Testis (tissue), 2 donors: ENCODE measurements at regions not wholly inside any gene's neighbourhood (a gene's known extent, or its start where the extent isn't known, plus 50 kb on each side); places are given as distances from the start of the nearest gene placed in this dataset.

Experiments used
- DNase-seq: peaks from one replicate; pipeline ENCODE4 v3.0.0-alpha.2; 2019
- H3K27ac ChIP-seq, 2 donors: fragments of 200-600 bp; sonication (generic); one replicate each; pipeline ENCODE4 v1.5.1; 2019
- H3K27me3 ChIP-seq: fragments of 200-600 bp; sonication (generic); one replicate; pipeline ENCODE4 v1.5.1; 2019
- H3K36me3 ChIP-seq: fragments of 200-600 bp; sonication (generic); one replicate; pipeline ENCODE4 v1.5.1; 2017; ENCODE audit warnings: low read depth; ENCODE audit errors: missing control alignments
- H3K4me1 ChIP-seq: fragments of 200-600 bp; sonication (generic); one replicate; pipeline ENCODE4 v1.5.1; 2019
- H3K4me3 ChIP-seq, 2 donors: fragments of 200-600 bp; sonication (generic); one replicate each; pipeline ENCODE4 v1.5.1; 2017 to 2019
- H3K9me3 ChIP-seq: fragments of 200-600 bp; sonication (generic); one replicate; pipeline ENCODE4 v1.5.1; 2017
- POLR2A ChIP-seq: fragments of 450-650 bp; IDR thresholded peaks from one replicate; pipeline ENCODE4 v1.6.1; 2017; ENCODE audit warnings: antibody characterized with exemption, mild to moderate bottlenecking, moderate library complexity
- WGBS, 2 donors: methylation state at CpG; one replicate each; pipeline ENCODE4 v1.1.5; 2018; 5-methylcytosine and 5-hydroxymethylcytosine counted together
- intact Hi-C: fragments of 100-400 bp; cut with DNase I; formaldehyde crosslinking; loops from one replicate; pipeline ENCODE4 v1.15.1; 2023; ENCODE audit warnings: low total_unique reads
- TF ChIP-seq, protein P1 (sequence below), 3 experiments: fragments of 450-650 bp in 2 of 3; fragments of 200-600 bp in 1 of 3; sonication (generic) in 1 of 3; IDR thresholded peaks; one replicate each; pipeline ENCODE4 v1.5.1; 2016 to 2019; ENCODE audit warnings: antibody characterized with exemption in 3 of 3, mild to moderate bottlenecking in 2 of 3, moderate library complexity in 1 of 3

DNA sequence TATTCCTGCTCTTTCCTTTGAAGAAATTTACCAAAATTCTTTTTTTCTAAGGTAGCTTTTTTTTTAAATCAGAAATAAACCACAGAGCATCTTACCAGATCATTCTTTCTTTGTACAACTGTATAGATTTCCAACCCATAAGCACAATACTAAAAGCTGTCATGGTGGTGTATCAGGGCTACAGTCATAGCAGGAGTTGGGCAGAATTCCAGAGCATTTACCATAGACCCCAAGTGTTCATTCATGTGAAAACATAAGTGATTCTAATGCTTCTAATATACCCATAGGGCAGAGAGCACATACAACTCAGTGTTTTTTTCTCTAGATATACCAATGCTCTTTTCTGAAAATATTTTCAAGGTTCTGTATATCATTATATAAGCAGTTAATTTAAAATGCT, 392.5 kb downstream of the FRK start:
- Histone ChIP-seq H3K4me1 (no peaks in the 10 kb centered on the region), H3K27me3 (no peaks in the 10 kb centered on the region), H3K36me3 (no peaks in the 10 kb centered on the region), H3K9me3 (no peaks in the 10 kb centered on the region), H3K4me3 (no peak overlapping the region), H3K27ac (no peak overlapping the region)
- intact Hi-C loops, result no loop called here
- TF ChIP-seq, protein P1, sequence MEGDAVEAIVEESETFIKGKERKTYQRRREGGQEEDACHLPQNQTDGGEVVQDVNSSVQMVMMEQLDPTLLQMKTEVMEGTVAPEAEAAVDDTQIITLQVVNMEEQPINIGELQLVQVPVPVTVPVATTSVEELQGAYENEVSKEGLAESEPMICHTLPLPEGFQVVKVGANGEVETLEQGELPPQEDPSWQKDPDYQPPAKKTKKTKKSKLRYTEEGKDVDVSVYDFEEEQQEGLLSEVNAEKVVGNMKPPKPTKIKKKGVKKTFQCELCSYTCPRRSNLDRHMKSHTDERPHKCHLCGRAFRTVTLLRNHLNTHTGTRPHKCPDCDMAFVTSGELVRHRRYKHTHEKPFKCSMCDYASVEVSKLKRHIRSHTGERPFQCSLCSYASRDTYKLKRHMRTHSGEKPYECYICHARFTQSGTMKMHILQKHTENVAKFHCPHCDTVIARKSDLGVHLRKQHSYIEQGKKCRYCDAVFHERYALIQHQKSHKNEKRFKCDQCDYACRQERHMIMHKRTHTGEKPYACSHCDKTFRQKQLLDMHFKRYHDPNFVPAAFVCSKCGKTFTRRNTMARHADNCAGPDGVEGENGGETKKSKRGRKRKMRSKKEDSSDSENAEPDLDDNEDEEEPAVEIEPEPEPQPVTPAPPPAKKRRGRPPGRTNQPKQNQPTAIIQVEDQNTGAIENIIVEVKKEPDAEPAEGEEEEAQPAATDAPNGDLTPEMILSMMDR (IDR thresholded peaks at IDR 0.05), result no peak
- TF ChIP-seq POLR2A, result no peak
- DNase-seq, result no peak

DNA sequence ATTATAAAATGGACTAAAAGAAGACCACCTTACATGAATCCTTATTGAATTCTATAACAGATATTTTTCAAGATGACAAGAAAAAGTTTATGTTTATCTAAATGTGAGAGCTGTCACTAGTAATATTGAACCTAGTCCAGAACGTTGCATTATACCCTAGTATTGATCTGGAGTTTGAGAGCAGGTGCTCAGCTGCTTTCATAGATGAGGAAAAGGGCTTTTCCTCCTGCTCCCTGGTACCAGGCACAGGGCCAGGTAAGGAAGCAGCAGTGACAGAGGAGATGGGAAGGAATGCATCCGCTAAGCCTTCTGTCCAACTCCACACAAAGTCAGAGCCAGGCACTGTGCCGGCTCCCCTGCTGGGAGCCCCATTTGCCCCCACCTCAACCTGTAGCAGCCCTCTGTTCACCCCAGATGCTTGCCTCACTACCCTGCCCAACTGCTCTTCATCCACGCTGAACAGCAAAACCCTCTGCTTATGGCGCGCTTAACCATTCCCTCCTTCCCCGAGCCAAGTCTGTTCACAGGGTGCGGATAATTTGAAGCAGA, 393.1 kb downstream of the FRK start:
- Histone ChIP-seq H3K36me3 (no peaks in the 10 kb centered on the region), H3K4me1 (no peaks in the 10 kb centered on the region), H3K27ac (no peak overlapping the region), H3K9me3 (no peaks in the 10 kb centered on the region), H3K4me3 (no peak overlapping the region), H3K27me3 (no peaks in the 10 kb centered on the region)
- no peak for DNase-seq
- 84 to 93% methylated on average over 8 of the region's 8 CpGs for WGBS, 2 donors
- intact Hi-C loops, result no loop called here
- TF ChIP-seq, protein P1 (IDR thresholded peaks at IDR 0.05), result no peak
- no peak for TF ChIP-seq POLR2A

DNA sequence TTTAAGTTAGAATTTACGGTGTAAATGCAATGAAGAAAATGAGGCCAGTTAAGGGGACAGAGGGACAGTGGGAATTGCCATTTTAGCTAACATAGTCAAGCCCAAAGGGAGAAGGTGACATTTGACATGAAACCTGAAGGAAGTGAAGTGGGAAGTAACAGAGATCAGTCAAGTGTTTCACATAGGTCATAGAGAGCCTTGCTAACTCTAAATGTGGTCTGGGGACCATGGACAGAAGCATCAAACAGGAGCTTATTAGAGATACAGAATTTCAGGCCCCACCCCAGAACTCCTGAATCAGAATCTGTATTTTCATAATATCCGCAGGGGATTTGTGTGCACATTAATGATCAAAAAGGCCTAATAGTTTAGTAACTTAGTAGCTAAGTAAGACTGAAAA, 393.7 kb downstream of the FRK start:
- H3K36me3 ChIP-seq, result no peaks in the 10 kb centered on the region
- H3K4me1 ChIP-seq, result no peaks in the 10 kb centered on the region
- TF ChIP-seq, protein P1 (IDR thresholded peaks at IDR 0.05), result no peak
- TF ChIP-seq POLR2A, result no peak
- no peak for DNase-seq
- intact Hi-C loops, result no loop called here
- H3K4me3 ChIP-seq, result no peak overlapping the region
- H3K27me3 ChIP-seq, result no peaks in the 10 kb centered on the region
- WGBS, 2 donors, result 85 to 95% methylated on average over 2 of the region's 2 CpGs
- H3K9me3 ChIP-seq, result no peaks in the 10 kb centered on the region
- H3K27ac ChIP-seq, result no peak overlapping the region

DNA sequence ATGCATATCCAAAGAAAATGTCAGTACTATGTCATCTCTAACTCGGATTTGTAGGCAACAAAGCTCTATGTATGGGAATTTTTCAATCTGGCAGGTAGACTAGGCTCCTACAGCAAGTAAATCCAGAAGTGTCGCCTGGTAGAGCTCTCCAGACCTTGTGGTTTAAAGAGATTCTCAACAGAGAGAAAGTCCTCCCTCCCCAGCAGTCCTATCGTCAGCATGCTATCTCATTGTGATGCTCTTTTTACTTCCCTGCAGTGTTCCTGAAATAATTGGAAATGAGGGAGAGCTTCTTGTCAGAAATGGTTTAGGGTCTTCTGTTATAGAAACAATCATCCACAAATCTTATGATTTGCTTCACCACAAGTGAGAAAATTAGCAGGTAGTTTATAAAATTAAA, 395.4 kb downstream of the FRK start:
- Histone ChIP-seq H3K4me3 (no peak overlapping the region), H3K27me3 (no peaks in the 10 kb centered on the region), H3K9me3 (no peaks in the 10 kb centered on the region), H3K36me3 (no peaks in the 10 kb centered on the region), H3K4me1 (no peaks in the 10 kb centered on the region), H3K27ac (no peak overlapping the region)
- 69 to 74% methylated on average over 3 of the region's 3 CpGs for WGBS, 2 donors
- intact Hi-C loops, result no loop called here
- TF ChIP-seq, protein P1 (IDR thresholded peaks at IDR 0.05), result no peak
- DNase-seq, result no peak

DNA sequence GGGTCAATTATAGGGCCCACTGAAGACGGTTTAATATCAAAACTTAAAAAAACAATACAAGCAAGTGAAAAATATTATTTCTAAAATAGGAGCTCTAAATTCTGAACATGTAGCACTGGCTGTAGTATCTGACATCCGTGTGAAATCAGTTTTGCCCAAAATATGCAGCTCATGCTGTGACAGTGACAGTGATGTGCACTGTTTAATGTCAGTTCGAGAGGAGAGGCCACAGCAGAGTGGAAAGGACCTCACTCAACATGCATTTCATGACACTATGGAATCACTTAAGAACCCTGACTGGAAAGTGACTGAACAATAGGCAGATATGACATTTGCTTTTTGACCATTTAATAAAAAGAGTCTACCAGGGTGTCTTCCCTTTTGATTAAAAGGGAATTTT, 397.0 kb downstream of the FRK start:
- H3K27ac ChIP-seq, result no peak overlapping the region
- TF ChIP-seq, protein P1 (IDR thresholded peaks at IDR 0.05), result no peak
- TF ChIP-seq POLR2A, result no peak
- H3K9me3 ChIP-seq, result no peaks in the 10 kb centered on the region
- 85 to 88% methylated on average over 3 of the region's 3 CpGs for WGBS, 2 donors
- H3K27me3 ChIP-seq, result no peaks in the 10 kb centered on the region
- DNase-seq, result no peak
- no peaks in the 10 kb centered on the region for H3K36me3 ChIP-seq
- no peak overlapping the region for H3K4me3 ChIP-seq
- H3K4me1 ChIP-seq, result no peaks in the 10 kb centered on the region
- intact Hi-C loops, result no loop called here
